K562 (cell line): ENCODE measurements at regions not wholly inside any gene's neighbourhood (a gene's known extent, or its start where the extent isn't known, plus 50 kb on each side); places are given as distances from the start of the nearest gene placed in this dataset.

Experiments used
- ATAC-seq: fragments of 200-7000 bp; cut with Tn5 transposase; 3 replicates; pipeline ENCODE4 v1.9.1; 2020; ENCODE audit warnings: moderate library complexity
- BruUV-seq: library from RNA; stranded (reverse); fragments of 400-500 nt; replicated peaks from 2 replicates; lab custom pipeline; 2021; lab: Mats Ljungman, UMichigan
- CTCF ChIA-PET: fragments of 300-600 bp; formaldehyde crosslinking; extraction: SDS; loops from one replicate; lab custom pipeline; 2021; ENCODE audit warnings: low intra/inter-chr PET ratio; lab: Yijun Ruan, JAX
- POLR2A ChIA-PET: fragments of 300-600, 350-650 bp; sonication (Branson Sonifier 250); formaldehyde crosslinking; extraction: SDS; loops from one replicate; lab custom pipeline; 2021; ENCODE audit warnings: antibody characterized with exemption, inconsistent platforms; lab: Yijun Ruan, JAX
- DNase-seq, 4 experiments: peaks; one replicate each; pipeline versions ENCODE4 v3.0.0 to v3.0.0-alpha.2; 2011 to 2018; ENCODE audit warnings: low spot score in 3 of 4, mixed read lengths in 3 of 4; ENCODE audit errors: extremely low read depth in 1 of 4
- FAIRE-seq: peaks from 2 replicates; lab custom pipeline; 2011; peaks lifted over from hg19 to GRCh38; lab: Jason Lieb, UNC
- H2AFZ ChIP-seq: 2 replicates; pipeline ENCODE4 v1.6.0; 2011; ENCODE audit warnings: low read depth, low read length, control low read depth, inconsistent platforms
- H3K27ac ChIP-seq: fragments of 200-600 bp; 3 replicates; pipeline ENCODE4 v1.8.0; 2011; ENCODE audit warnings: low read depth, mild to moderate bottlenecking, control low read depth, inconsistent platforms, low read length, moderate library complexity, mixed read lengths; ENCODE audit errors: extremely low read depth
- H3K27me3 ChIP-seq, 2 experiments: fragments of 300-600 bp in 1 of 2; 2 replicates in 1 of 2; 3 replicates in 1 of 2; pipeline versions ENCODE4 v1.6.0 to v1.8.0; 2011; ENCODE audit warnings: inconsistent platforms in 2 of 2, low read length in 2 of 2, mild to moderate bottlenecking in 1 of 2, mixed read lengths in 1 of 2, moderate library complexity in 1 of 2; ENCODE audit not compliant: control insufficient read depth in 2 of 2, insufficient read depth in 2 of 2
- H3K36me3 ChIP-seq: fragments of 300-600 bp; 3 replicates; pipeline ENCODE4 v1.8.0; 2011; ENCODE audit warnings: mild to moderate bottlenecking, low read length, inconsistent platforms; ENCODE audit not compliant: control insufficient read depth, insufficient read depth
- H3K4me1 ChIP-seq, 2 experiments: fragments of 200-600 bp in 1 of 2; replicated peaks in 1 of 2; 2 replicates in 1 of 2; 3 replicates in 1 of 2; pipeline versions ENCODE4 v1.5.1 to v1.8.0; 2011; ENCODE audit warnings: inconsistent platforms in 2 of 2, low read length in 2 of 2, mild to moderate bottlenecking in 1 of 2, mixed read lengths in 1 of 2, moderate library complexity in 1 of 2; ENCODE audit not compliant: control insufficient read depth in 2 of 2, insufficient read depth in 2 of 2
- H3K4me2 ChIP-seq: 2 replicates; pipeline ENCODE4 v1.6.1; 2011; ENCODE audit warnings: low read length, control low read depth, inconsistent platforms, mixed read lengths; ENCODE audit not compliant: insufficient read depth
- H3K4me3 ChIP-seq: fragments of 200-600 bp; sonication (generic), shearing (Covaris generic); 2 replicates; pipeline ENCODE4 v1.5.1; 2016; ENCODE audit warnings: control low read depth, inconsistent platforms
- H3K79me2 ChIP-seq: fragments of 200-600 bp; 3 replicates; pipeline ENCODE4 v1.8.0; 2011; ENCODE audit warnings: low read length, inconsistent platforms; ENCODE audit not compliant: control insufficient read depth, insufficient read depth
- H3K9ac ChIP-seq, 2 experiments: 2 replicates each; pipeline versions ENCODE4 v1.6.0 to v1.6.1; 2011; ENCODE audit warnings: low read depth in 2 of 2, low read length in 2 of 2, control low read depth in 1 of 2, inconsistent platforms in 1 of 2, mild to moderate bottlenecking in 1 of 2, mixed read lengths in 1 of 2; ENCODE audit not compliant: insufficient read depth in 1 of 2
- H3K9me1 ChIP-seq: one replicate; pipeline ENCODE4 v1.6.0; 2011; ENCODE audit warnings: inconsistent platforms, mild to moderate bottlenecking, low read length, moderate library complexity; ENCODE audit not compliant: control insufficient read depth, insufficient read depth
- H3K9me3 ChIP-seq: replicated peaks from 2 replicates; pipeline ENCODE4 v1.5.1; 2011; ENCODE audit warnings: low read depth, low read length, inconsistent platforms; ENCODE audit not compliant: control insufficient read depth, insufficient read depth
- H4K20me1 ChIP-seq: replicated peaks from 2 replicates; pipeline ENCODE4 v1.6.1; 2011; ENCODE audit warnings: low read length, inconsistent platforms, mixed read lengths; ENCODE audit not compliant: control insufficient read depth, insufficient read depth
- C11orf30 ChIP-seq: fragments of 450-650 bp; IDR thresholded peaks from 2 replicates; pipeline ENCODE4 v1.6.1; 2016; ENCODE audit warnings: low read depth, mild to moderate bottlenecking
- CBFA2T3 ChIP-seq: fragments of 450-650 bp; IDR thresholded peaks from 2 replicates; pipeline ENCODE4 v1.6.1; 2017
- FOXJ3 ChIP-seq: sonication (generic); formaldehyde crosslinking; IDR thresholded peaks from 2 replicates; pipeline ENCODE4 v1.4.0; 2020; ENCODE audit warnings: mild to moderate bottlenecking, missing genetic modification reagents
- MLLT1 ChIP-seq, 2 experiments: fragments of 450-650 bp; IDR thresholded peaks; 2 replicates each; pipeline ENCODE4 v1.6.1; 2016
- NCOA2 ChIP-seq, 2 experiments: fragments of 450-650 bp; IDR thresholded peaks; 2 replicates each; pipeline ENCODE4 v1.6.1; 2018; ENCODE audit warnings: mild to moderate bottlenecking in 2 of 2, moderate library complexity in 1 of 2; ENCODE audit not compliant: partially characterized antibody in 2 of 2
- POU5F1 ChIP-seq: fragments of 150-350 bp; IDR thresholded peaks from 2 replicates; pipeline ENCODE4 v1.6.1; 2014; ENCODE audit warnings: borderline replicate concordance, low read length, low read depth, mild to moderate bottlenecking; ENCODE audit not compliant: partially characterized antibody
- REST ChIP-seq, 2 experiments: fragments of 450-650 bp; formaldehyde crosslinking in 1 of 2; IDR thresholded peaks; 2 replicates each; pipeline versions ENCODE4 v1.4.0 to v1.6.1; 2014 to 2020; ENCODE audit warnings: mild to moderate bottlenecking in 2 of 2, borderline replicate concordance in 1 of 2, low read depth in 1 of 2
- ZNF512 ChIP-seq: IDR thresholded peaks from 2 replicates; pipeline ENCODE4 v1.6.1; 2016; ENCODE audit warnings: missing genetic modification characterization, missing compliant biosample characterization
- WGBS: fragments of 100-300 bp; shearing (Covaris generic); methylation state at CpG from one replicate; pipeline ENCODE4 v1.1.6; 2016; ENCODE audit warnings: low coverage, mixed read lengths; ENCODE audit not compliant: insufficient coverage; ENCODE audit errors: missing lambda C conversion rate; 5-methylcytosine and 5-hydroxymethylcytosine counted together
- in situ Hi-C: fragments of 300-500 bp; cut with MboI; formaldehyde crosslinking; loops from 4 replicates; pipeline ENCODE4 v1.15.0; 2018; ENCODE audit warnings: inconsistent platforms, mixed read lengths
- intact Hi-C: fragments of 100-400 bp; cut with micrococcal nuclease; formaldehyde crosslinking; loops from 2 replicates; pipeline ENCODE4 v1.14.2; 2022

GRCh38 chr7:22622116-22622785 is 104.7 kb upstream of the IL6 start:
- Histone ChIP-seq H3K9me3 (peaks cover 2% of the 10 kb centered on the region; the same call in 1 of the 2 replicates), H4K20me1 (no peaks in the 10 kb centered on the region), H3K4me1 (no peaks in the 10 kb centered on the region; a peak in 1 of 5 replicates), H3K79me2 (no peaks in the 10 kb centered on the region), H3K9me1 (no peaks in the 10 kb centered on the region), H3K27ac (no peak overlapping the region), H3K27me3 (no peaks in the 10 kb centered on the region), H3K9ac (no peak overlapping the region), H3K4me3 (no peak overlapping the region), H3K4me2 (no peak overlapping the region), H3K36me3 (no peaks in the 10 kb centered on the region; the same call in 2 of the 3 replicates), H2AFZ (no peak overlapping the region)
- BruUV-seq: no TSS peak
- DNase-seq (no peak), FAIRE-seq (no peak), ATAC-seq (no peak)
- 81% methylated on average over 4 of the region's 4 CpGs for WGBS
- intact Hi-C loops: no loop called here
- TF ChIP-seq ZNF512 (tag) (no peak), REST (IDR thresholded peaks at IDR 0.05; ENCODE audit: borderline replicate concordance) (no peak), REST (CRISPR knock-in tag; IDR thresholded peaks at IDR 0.05; ENCODE audit: low read depth) (no peak), FOXJ3 (CRISPR knock-in tag) (no peak), POU5F1 (no peak), C11orf30 (0 out of 2 replicates have a peak, but pooled peaks have one; percentile 15), NCOA2 (IDR thresholded peaks at IDR 0.05; ENCODE audit: partially characterized antibody in 2 of 2) (no peak), MLLT1 (IDR thresholded peaks at IDR 0.05) (no peak), CBFA2T3 (no peak)
- POLR2A ChIA-PET: interaction anchor here (1.0 to 1.3 kb wide), 2 partner anchors 10 to 17 kb away, joined by 4 to 6 read pairs; no protein-coding TSS in a partner anchor
- CTCF ChIA-PET: no interaction called here
- in situ Hi-C loops: no loop called here
